Endothelial cell of umbilical vein (primary cell): ENCODE measurements at regions not wholly inside any gene's neighbourhood (a gene's known extent, or its start where the extent isn't known, plus 50 kb on each side); places are given as distances from the start of the nearest gene placed in this dataset.

Experiments used
- BruUV-seq: library from RNA; stranded (reverse); fragments of 400-500 nt; replicated peaks from 2 replicates; lab custom pipeline; 2021; lab: Mats Ljungman, UMichigan
- CTCF ChIA-PET: fragments of 300-600, 350-600 bp; sonication (Branson Sonifier 250); formaldehyde crosslinking; loops from one replicate; lab custom pipeline; 2021; ENCODE audit warnings: antibody characterized with exemption, inconsistent platforms; lab: Charles Lee
- POLR2A ChIA-PET: fragments of 300-600, 350-600 bp; sonication (Branson Sonifier 250); formaldehyde crosslinking; loops from one replicate; lab custom pipeline; 2021; ENCODE audit warnings: antibody characterized with exemption, inconsistent platforms; lab: Charles Lee
- DNase-seq: peaks from one replicate; pipeline ENCODE4 v3.0.0-alpha.2; 2011; ENCODE audit warnings: low read depth, low spot score
- FAIRE-seq: peaks from 2 replicates; lab custom pipeline; 2011; peaks lifted over from hg19 to GRCh38; lab: Jason Lieb, UNC
- H2AFZ ChIP-seq: 2 replicates; pipeline ENCODE4 v1.6.0; 2012; ENCODE audit warnings: low read depth, low read length, control low read depth, inconsistent platforms
- H3K27ac ChIP-seq: 2 replicates; pipeline ENCODE4 v1.5.1; 2011; ENCODE audit warnings: low read depth, mild to moderate bottlenecking, control low read depth, low read length, moderate library complexity; ENCODE audit not compliant: insufficient read depth
- H3K27me3 ChIP-seq, 2 experiments: 2 replicates each; pipeline versions ENCODE4 v1.6.0 to v1.6.1; 2011; ENCODE audit warnings: low read length in 2 of 2, mixed read lengths in 1 of 2; ENCODE audit not compliant: control insufficient read depth in 2 of 2, insufficient read depth in 2 of 2
- H3K36me3 ChIP-seq, 2 experiments: 2 replicates in 1 of 2; 3 replicates in 1 of 2; pipeline ENCODE4 v1.5.1; 2011; ENCODE audit warnings: low read length in 2 of 2, mild to moderate bottlenecking in 1 of 2, moderate library complexity in 1 of 2; ENCODE audit not compliant: control insufficient read depth in 2 of 2, insufficient read depth in 2 of 2; ENCODE audit errors: extremely low read depth in 1 of 2
- H3K4me1 ChIP-seq: 3 replicates; pipeline ENCODE4 v1.5.1; 2011; ENCODE audit warnings: mild to moderate bottlenecking, low read length; ENCODE audit not compliant: control insufficient read depth, insufficient read depth; ENCODE audit errors: extremely low read depth
- H3K4me2 ChIP-seq: 2 replicates; pipeline ENCODE4 v1.6.1; 2011; ENCODE audit warnings: low read length, control low read depth, mixed read lengths; ENCODE audit not compliant: insufficient read depth
- H3K4me3 ChIP-seq, 3 experiments: fragments of 200-600 bp in 1 of 3; sonication (generic), shearing (Covaris generic) in 1 of 3; replicated peaks in 1 of 3; 2 replicates each; pipeline ENCODE4 v1.5.1; 2011 to 2016; ENCODE audit warnings: control low read depth in 3 of 3, low read length in 3 of 3, mild to moderate bottlenecking in 2 of 3, inconsistent platforms in 1 of 3, low read depth in 1 of 3, moderate library complexity in 1 of 3; ENCODE audit not compliant: insufficient read depth in 1 of 3
- H3K79me2 ChIP-seq: 2 replicates; pipeline ENCODE4 v1.6.0; 2012; ENCODE audit warnings: low read length, inconsistent platforms; ENCODE audit not compliant: control insufficient read depth, insufficient read depth
- H3K9ac ChIP-seq: replicated peaks from 2 replicates; pipeline ENCODE3; 2011; ENCODE audit warnings: low read length, control low read depth; ENCODE audit not compliant: insufficient read depth; ENCODE audit errors: extremely low read depth
- H3K9me1 ChIP-seq: replicated peaks from 3 replicates; pipeline ENCODE4 v1.6.0; 2011; ENCODE audit warnings: mild to moderate bottlenecking, low read length; ENCODE audit not compliant: control insufficient read depth, insufficient read depth; ENCODE audit errors: extremely low read depth
- H3K9me3 ChIP-seq: replicated peaks from 2 replicates; pipeline ENCODE4 v1.5.1; 2012; ENCODE audit warnings: low read length, inconsistent platforms; ENCODE audit not compliant: control insufficient read depth, insufficient read depth
- H4K20me1 ChIP-seq: replicated peaks from 2 replicates; pipeline ENCODE3; 2011; ENCODE audit warnings: mild to moderate bottlenecking, low read length; ENCODE audit not compliant: control insufficient read depth, insufficient read depth; ENCODE audit errors: extremely low read depth
- CTCF ChIP-seq, 2 donors: IDR thresholded peaks; 1 replicate in 1 of 2; 2 replicates in 1 of 2; pipeline ENCODE4 v1.5.1; 2011; ENCODE audit warnings: low read length in 2 of 2, mild to moderate bottlenecking in 2 of 2, moderate library complexity in 2 of 2, control low read depth in 1 of 2, inconsistent platforms in 1 of 2, low read depth in 1 of 2; ENCODE audit not compliant: insufficient read depth in 1 of 2; ENCODE audit errors: extremely low read depth in 1 of 2
- EZH2 ChIP-seq: IDR thresholded peaks from 2 replicates; pipeline ENCODE4 v1.6.1; 2012; ENCODE audit warnings: borderline replicate concordance, low read depth, mild to moderate bottlenecking, moderate library complexity, low read length, inconsistent platforms; ENCODE audit not compliant: severe bottlenecking
- FOS ChIP-seq: IDR thresholded peaks from 2 replicates; pipeline ENCODE4 v1.6.1; 2011; ENCODE audit warnings: mild to moderate bottlenecking, low read length, moderate library complexity, borderline replicate concordance; ENCODE audit not compliant: insufficient read depth
- GATA2 ChIP-seq: IDR thresholded peaks from 2 replicates; pipeline ENCODE4 v1.7.0; 2011; ENCODE audit warnings: low read depth, mild to moderate bottlenecking, moderate library complexity, mixed read lengths, low read length; ENCODE audit not compliant: insufficient read length, insufficient read depth
- JUN ChIP-seq: IDR thresholded peaks from 2 replicates; pipeline ENCODE4 v1.6.1; 2011; ENCODE audit warnings: borderline replicate concordance, low read depth; ENCODE audit not compliant: insufficient read length, insufficient read depth
- MYC ChIP-seq: IDR thresholded peaks from one replicate; pipeline ENCODE4 v1.6.1; 2011; ENCODE audit warnings: mild to moderate bottlenecking, low read depth, low read length
- POLR2A ChIP-seq: IDR thresholded peaks from 2 replicates; pipeline ENCODE4 v1.6.1; 2012; ENCODE audit warnings: low read depth, mild to moderate bottlenecking, control low read depth, low read length
- POLR2AphosphoS5 ChIP-seq: IDR thresholded peaks from 2 replicates; pipeline ENCODE4 v1.6.1; 2012; ENCODE audit warnings: low read depth, mild to moderate bottlenecking, control low read depth, low read length, moderate library complexity; ENCODE audit not compliant: insufficient read depth
- dilution Hi-C: fragments of 300-500 bp; cut with MboI; formaldehyde crosslinking; loops from one replicate; pipeline ENCODE4 v1.15.0; 2019; ENCODE audit warnings: low sequenced_read_pairs; ENCODE audit not compliant: extremely low pct_ligation_motif_present
- intact Hi-C: fragments of 100-400 bp; cut with micrococcal nuclease; formaldehyde crosslinking; loops from one replicate; pipeline ENCODE4 v1.10.0; 2022
- TF ChIP-seq, protein P1 (sequence below): IDR thresholded peaks from 2 replicates; pipeline ENCODE4 v1.6.1; 2011; ENCODE audit not compliant: insufficient read depth, insufficient read length

DNA sequence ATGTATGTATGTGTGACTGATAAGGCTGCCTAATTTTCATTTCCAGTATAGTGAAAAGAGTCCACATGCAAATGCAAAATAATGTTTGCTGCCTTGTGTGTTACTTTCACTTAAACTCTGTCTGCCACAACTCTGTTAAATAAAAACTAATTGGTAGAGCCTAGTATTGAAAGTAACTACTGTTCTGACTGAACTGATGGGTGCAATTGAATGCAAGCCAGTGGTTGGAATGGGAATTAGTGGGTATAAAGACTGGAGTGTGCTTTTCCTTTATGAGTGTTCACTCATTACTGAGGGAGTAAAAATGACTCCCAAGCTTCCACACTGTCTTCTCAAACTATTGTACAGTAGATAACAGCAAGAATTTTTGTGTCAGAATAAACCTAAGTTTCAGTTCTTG is 571.0 kb downstream of the TMTC2 start:
- CTCF ChIA-PET, result no interaction called here
- dilution Hi-C loops, result no loop called here
- Histone ChIP-seq H3K4me1 (no peaks in the 10 kb centered on the region), H3K27me3 (no peaks in the 10 kb centered on the region), H3K4me2 (no peak overlapping the region), H3K4me3 (no peak overlapping the region), H3K9me1 (no peaks in the 10 kb centered on the region), H3K36me3 (no peaks in the 10 kb centered on the region), H3K79me2 (no peaks in the 10 kb centered on the region), H3K27ac (no peak overlapping the region), H3K9ac (no peak overlapping the region), H4K20me1 (no peaks in the 10 kb centered on the region), H2AFZ (no peak overlapping the region), H3K9me3 (no peaks in the 10 kb centered on the region)
- intact Hi-C loops, result no loop called here
- no TSS peak for BruUV-seq
- TF ChIP-seq JUN (no peak), FOS (no peak), CTCF (IDR thresholded peaks at IDR 0.05; ENCODE audit: extremely low read depth in 1 of 2, insufficient read depth in 1 of 2, low read depth in 1 of 2, low read length in 2 of 2) (no peak), EZH2 (no peak), POLR2AphosphoS5 (no peak), POLR2A (no peak), MYC (no peak), GATA2 (no peak)
- TF ChIP-seq, protein P1, sequence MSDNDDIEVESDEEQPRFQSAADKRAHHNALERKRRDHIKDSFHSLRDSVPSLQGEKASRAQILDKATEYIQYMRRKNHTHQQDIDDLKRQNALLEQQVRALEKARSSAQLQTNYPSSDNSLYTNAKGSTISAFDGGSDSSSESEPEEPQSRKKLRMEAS, result no peak
- no peak for FAIRE-seq
- no peak for DNase-seq
- POLR2A ChIA-PET, result no interaction called here
